Gastroesophageal sphincter (tissue), 4 donors: ENCODE measurements at regions not wholly inside any gene's neighbourhood (a gene's known extent, or its start where the extent isn't known, plus 50 kb on each side); places are given as distances from the start of the nearest gene placed in this dataset.

Source experiments
- ATAC-seq: fragments of 150-250 bp; one replicate; pipeline ENCODE4 v1.9.1; 2016; ENCODE audit warnings: mild to moderate bottlenecking, moderate library complexity
- H3K27ac ChIP-seq, 4 donors: fragments of 200-600 bp; sonication (generic) in 3 of 4; 1 replicate in 3 of 4; 2 replicates in 1 of 4; pipeline ENCODE4 v1.5.1; 2016 to 2019
- H3K27me3 ChIP-seq: fragments of 200-600 bp; sonication (generic); one replicate; pipeline ENCODE4 v1.5.1; 2019
- H3K36me3 ChIP-seq, 2 donors: fragments of 200-600 bp; sonication (generic); one replicate each; pipeline ENCODE4 v1.5.1; 2019; ENCODE audit warnings: control low read depth in 1 of 2
- H3K4me1 ChIP-seq, 3 donors: fragments of 200-600 bp; sonication (generic); 1 replicate in 2 of 3; 2 replicates in 1 of 3; pipeline ENCODE4 v1.5.1; 2016 to 2019; ENCODE audit warnings: control low read depth in 2 of 3
- H3K4me3 ChIP-seq, 2 donors: fragments of 200-600 bp; sonication (generic); one replicate each; pipeline ENCODE4 v1.5.1; 2019; ENCODE audit warnings: mild to moderate bottlenecking in 1 of 2, moderate library complexity in 1 of 2
- H3K9me3 ChIP-seq, 3 donors: fragments of 200-600 bp; sonication (generic); one replicate each; pipeline ENCODE4 v1.5.1; 2017 to 2019; ENCODE audit warnings: control low read depth in 2 of 3
- EP300 ChIP-seq: sonication (generic); formaldehyde crosslinking; IDR thresholded peaks from one replicate; pipeline ENCODE4 v1.6.1; 2017; ENCODE audit warnings: antibody characterized with exemption, mild to moderate bottlenecking
- POLR2A ChIP-seq, 2 donors: fragments of 450-650 bp; IDR thresholded peaks; one replicate each; pipeline ENCODE4 v1.6.1; 2017; ENCODE audit warnings: antibody characterized with exemption in 2 of 2, mild to moderate bottlenecking in 2 of 2, moderate library complexity in 1 of 2
- POLR2AphosphoS5 ChIP-seq: sonication (generic); formaldehyde crosslinking; IDR thresholded peaks from one replicate; pipeline ENCODE4 v1.6.1; 2017; ENCODE audit warnings: antibody characterized with exemption
- WGBS, 2 donors: methylation state at CpG; one replicate each; pipeline ENCODE4 v1.1.5; 2018; ENCODE audit warnings: low coverage in 1 of 2; 5-methylcytosine and 5-hydroxymethylcytosine counted together
- TF ChIP-seq, protein P1 (sequence below), 4 experiments: fragments of 200-600 bp in 2 of 4; fragments of 450-650 bp in 2 of 4; sonication (generic) in 1 of 4; IDR thresholded peaks; one replicate each; pipeline ENCODE4 v1.5.1; 2017 to 2019; ENCODE audit warnings: antibody characterized with exemption in 4 of 4, mild to moderate bottlenecking in 2 of 4, moderate library complexity in 2 of 4

GRCh38 chr1:112092656-112093371 lies 103.3 kb upstream of the KCND3 start:
- 30 to 33% methylated on average over 3 to 4 of the region's 7 CpGs for WGBS, 2 donors
- TF ChIP-seq EP300 (no peak), POLR2AphosphoS5 (no peak), POLR2A (IDR thresholded peaks at IDR 0.05) (no peak)
- TF ChIP-seq, protein P1, sequence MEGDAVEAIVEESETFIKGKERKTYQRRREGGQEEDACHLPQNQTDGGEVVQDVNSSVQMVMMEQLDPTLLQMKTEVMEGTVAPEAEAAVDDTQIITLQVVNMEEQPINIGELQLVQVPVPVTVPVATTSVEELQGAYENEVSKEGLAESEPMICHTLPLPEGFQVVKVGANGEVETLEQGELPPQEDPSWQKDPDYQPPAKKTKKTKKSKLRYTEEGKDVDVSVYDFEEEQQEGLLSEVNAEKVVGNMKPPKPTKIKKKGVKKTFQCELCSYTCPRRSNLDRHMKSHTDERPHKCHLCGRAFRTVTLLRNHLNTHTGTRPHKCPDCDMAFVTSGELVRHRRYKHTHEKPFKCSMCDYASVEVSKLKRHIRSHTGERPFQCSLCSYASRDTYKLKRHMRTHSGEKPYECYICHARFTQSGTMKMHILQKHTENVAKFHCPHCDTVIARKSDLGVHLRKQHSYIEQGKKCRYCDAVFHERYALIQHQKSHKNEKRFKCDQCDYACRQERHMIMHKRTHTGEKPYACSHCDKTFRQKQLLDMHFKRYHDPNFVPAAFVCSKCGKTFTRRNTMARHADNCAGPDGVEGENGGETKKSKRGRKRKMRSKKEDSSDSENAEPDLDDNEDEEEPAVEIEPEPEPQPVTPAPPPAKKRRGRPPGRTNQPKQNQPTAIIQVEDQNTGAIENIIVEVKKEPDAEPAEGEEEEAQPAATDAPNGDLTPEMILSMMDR (IDR thresholded peaks at IDR 0.05), result no peak
- ATAC-seq, result no peak
- peaks cover 23% of the 10 kb centered on the region for H3K27me3 ChIP-seq
- H3K9me3 ChIP-seq, result no peaks in the 10 kb centered on the region
- no peak overlapping the region for H3K27ac ChIP-seq
- no peaks in the 10 kb centered on the region for H3K4me1 ChIP-seq
- H3K36me3 ChIP-seq, result no peaks in the 10 kb centered on the region
- H3K4me3 ChIP-seq, result no peak overlapping the region

DNA sequence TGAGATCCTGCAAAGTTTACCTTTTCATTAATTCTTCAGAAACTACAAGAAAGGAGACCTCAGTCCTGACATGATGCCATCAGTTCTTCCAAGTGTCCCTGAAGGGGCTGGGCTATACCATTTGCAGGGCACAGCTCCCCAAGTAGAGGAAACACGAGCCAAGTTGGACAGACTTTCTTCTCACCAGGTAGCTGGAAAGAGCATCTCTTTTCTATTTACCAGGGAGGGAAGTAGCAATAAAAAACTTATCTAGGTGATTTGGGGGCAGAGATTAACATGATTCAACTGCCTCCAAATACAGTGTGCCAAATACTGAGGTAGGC lies 103.9 kb upstream of the KCND3 start:
- H3K4me3 ChIP-seq, result no peak overlapping the region
- 20 to 50% methylated on average over 1 of the region's 1 CpG for WGBS, 2 donors
- no peak for ATAC-seq

DNA sequence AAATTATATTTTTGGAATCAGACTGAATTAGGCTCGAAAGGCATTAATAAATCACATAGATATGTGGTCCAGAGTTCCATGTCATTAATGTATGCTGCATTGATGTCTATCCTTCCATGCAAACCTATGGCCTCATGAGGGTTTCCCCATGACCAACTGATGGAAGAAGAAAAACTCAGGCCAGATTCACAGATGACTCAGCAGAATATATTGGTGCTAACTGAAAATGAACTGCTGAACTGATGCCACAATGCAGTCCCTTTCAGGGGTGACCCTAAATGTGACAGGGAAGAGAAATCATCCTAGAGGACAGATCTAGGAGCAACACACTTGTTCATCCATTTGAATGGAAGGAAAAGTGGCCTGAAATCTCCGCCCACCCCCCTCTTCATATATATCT lies 110.5 kb upstream of the KCND3 start:
- H3K9me3 ChIP-seq, result no peaks in the 10 kb centered on the region
- TF ChIP-seq POLR2AphosphoS5 (no peak), POLR2A (IDR thresholded peaks at IDR 0.05) (no peak), EP300 (no peak)
- TF ChIP-seq, protein P1 (IDR thresholded peaks at IDR 0.05), result no peak
- no peak overlapping the region for H3K4me3 ChIP-seq
- no peaks in the 10 kb centered on the region for H3K36me3 ChIP-seq
- no peaks in the 10 kb centered on the region for H3K27me3 ChIP-seq
- WGBS, 2 donors, result 54 to 72% methylated on average over 2 of the region's 2 CpGs
- no peak overlapping the region for H3K27ac ChIP-seq
- no peak for ATAC-seq
- H3K4me1 ChIP-seq, result no peaks in the 10 kb centered on the region

More for the DNA sequence above, 103.9 kb upstream of the KCND3 start:
- peaks cover 20% of the 10 kb centered on the region for H3K27me3 ChIP-seq
- no peak overlapping the region for H3K27ac ChIP-seq
- no peak for TF ChIP-seq POLR2A (IDR thresholded peaks at IDR 0.05)
- TF ChIP-seq EP300, result no peak
- no peak for TF ChIP-seq POLR2AphosphoS5
- TF ChIP-seq, protein P1 (IDR thresholded peaks at IDR 0.05), result no peak
- no peaks in the 10 kb centered on the region for H3K9me3 ChIP-seq
- no peaks in the 10 kb centered on the region for H3K36me3 ChIP-seq
- H3K4me1 ChIP-seq, result no peaks in the 10 kb centered on the region

GRCh38 chr1:112105557-112105956 lies 116.1 kb upstream of the KCND3 start:
- Histone ChIP-seq H3K4me3 (no peak overlapping the region), H3K9me3 (peaks cover 0 to 17% (median 0%) of the 10 kb centered on the region in 3 donors), H3K27ac (no peak overlapping the region), H3K27me3 (no peaks in the 10 kb centered on the region), H3K4me1 (no peaks in the 10 kb centered on the region), H3K36me3 (no peaks in the 10 kb centered on the region)
- TF ChIP-seq POLR2AphosphoS5, result no peak
- TF ChIP-seq, protein P1 (IDR thresholded peaks at IDR 0.05), result no peak
- WGBS, 2 donors, result 85 to 89% methylated on average over 1 of the region's 1 CpG
- ATAC-seq, result no peak

GRCh38 chr1:112110031-112110430 lies 120.6 kb upstream of the KCND3 start:
- H3K4me3 ChIP-seq, result no peak overlapping the region
- WGBS, 2 donors, result 45 to 53% methylated on average over 3 of the region's 3 CpGs
- no peaks in the 10 kb centered on the region for H3K4me1 ChIP-seq
- TF ChIP-seq EP300 (no peak), POLR2A (IDR thresholded peaks at IDR 0.05) (no peak), POLR2AphosphoS5 (no peak)
- TF ChIP-seq, protein P1 (IDR thresholded peaks at IDR 0.05), result no peak
- ATAC-seq, result no peak
- H3K27ac ChIP-seq, result no peak overlapping the region
- no peaks in the 10 kb centered on the region for H3K36me3 ChIP-seq
- no peaks in the 10 kb centered on the region for H3K27me3 ChIP-seq
- peaks cover 0 to 17% (median 0%) of the 10 kb centered on the region in 3 donors for H3K9me3 ChIP-seq
